HG03103 (cell line): ENCODE measurements at regions not wholly inside any gene's neighbourhood (a gene's known extent, or its start where the extent isn't known, plus 50 kb on each side); places are given as distances from the start of the nearest gene placed in this dataset.

Source experiments
- ATAC-seq: cut with Tn5 transposase; IDR thresholded peaks from one replicate; pipeline ENCODE4 v1.9.1; 2021; ENCODE audit warnings: low read depth; ENCODE audit not compliant: unreplicated experiment

GRCh38 chr11:95337972-95338429 is 107.0 kb upstream of the SESN3 start:
- no peak for ATAC-seq

GRCh38 chr11:95337175-95337957 is 106.4 kb upstream of the SESN3 start:
- ATAC-seq = peak; percentile 84

GRCh38 chr11:95335989-95336388 is 105.0 kb upstream of the SESN3 start:
- no peak for ATAC-seq

- ATAC-seq = no peak
These were observed 100.2 kb upstream of the SESN3 start for GRCh38 chr11:95331161-95331560.

- no peak for ATAC-seq
These were observed 99.3 kb upstream of the SESN3 start for GRCh38 chr11:95330302-95330701.

GRCh38 chr11:95327273-95327948 is 96.4 kb upstream of the SESN3 start:
- ATAC-seq = no peak

- ATAC-seq = no peak
These were observed 94.8 kb upstream of the SESN3 start for GRCh38 chr11:95325777-95326258.

- no peak for ATAC-seq
These were observed 93.8 kb upstream of the SESN3 start for GRCh38 chr11:95324826-95325225.

GRCh38 chr11:95322539-95322938 is 91.5 kb upstream of the SESN3 start:
- ATAC-seq = no peak

- ATAC-seq = no peak
These were observed 87.5 kb upstream of the SESN3 start for GRCh38 chr11:95318498-95318897.

GRCh38 chr11:95308512-95309035 is 77.6 kb upstream of the SESN3 start:
- no peak for ATAC-seq

- no peak for ATAC-seq
These were observed 76.3 kb upstream of the SESN3 start for GRCh38 chr11:95307286-95307685.

GRCh38 chr11:95306801-95307200 is 75.8 kb upstream of the SESN3 start:
- no peak for ATAC-seq

- ATAC-seq = no peak
These were observed 75.1 kb upstream of the SESN3 start for GRCh38 chr11:95306123-95306522.

- ATAC-seq = no peak
These were observed 74.7 kb upstream of the SESN3 start for GRCh38 chr11:95305705-95306104.

- no peak for ATAC-seq
These were observed 73.8 kb upstream of the SESN3 start for GRCh38 chr11:95304777-95305176.

- no peak for ATAC-seq
These were observed 71.2 kb upstream of the SESN3 start for GRCh38 chr11:95302211-95302610.

GRCh38 chr11:95301474-95301873 is 70.5 kb upstream of the SESN3 start:
- no peak for ATAC-seq

- no peak for ATAC-seq
These were observed 68.2 kb upstream of the SESN3 start for GRCh38 chr11:95299078-95299679.

- no peak for ATAC-seq
These were observed 66.9 kb upstream of the SESN3 start for GRCh38 chr11:95297680-95298452.
